CD4-positive, alpha-beta T cell treated with Interleukin-4 for 4 hours (primary cell): ENCODE measurements at regions not wholly inside any gene's neighbourhood (a gene's known extent, or its start where the extent isn't known, plus 50 kb on each side); places are given as distances from the start of the nearest gene placed in this dataset.
"Not testable (repeated sequence)": the region's sequence is repeated elsewhere in the genome, so short reads cannot be mapped to it uniquely, and the experiment has no call there.

Experiments used
- DNase-seq: peaks from one replicate; pipeline ENCODE4 v3.0.0-alpha.2; 2020

DNA sequence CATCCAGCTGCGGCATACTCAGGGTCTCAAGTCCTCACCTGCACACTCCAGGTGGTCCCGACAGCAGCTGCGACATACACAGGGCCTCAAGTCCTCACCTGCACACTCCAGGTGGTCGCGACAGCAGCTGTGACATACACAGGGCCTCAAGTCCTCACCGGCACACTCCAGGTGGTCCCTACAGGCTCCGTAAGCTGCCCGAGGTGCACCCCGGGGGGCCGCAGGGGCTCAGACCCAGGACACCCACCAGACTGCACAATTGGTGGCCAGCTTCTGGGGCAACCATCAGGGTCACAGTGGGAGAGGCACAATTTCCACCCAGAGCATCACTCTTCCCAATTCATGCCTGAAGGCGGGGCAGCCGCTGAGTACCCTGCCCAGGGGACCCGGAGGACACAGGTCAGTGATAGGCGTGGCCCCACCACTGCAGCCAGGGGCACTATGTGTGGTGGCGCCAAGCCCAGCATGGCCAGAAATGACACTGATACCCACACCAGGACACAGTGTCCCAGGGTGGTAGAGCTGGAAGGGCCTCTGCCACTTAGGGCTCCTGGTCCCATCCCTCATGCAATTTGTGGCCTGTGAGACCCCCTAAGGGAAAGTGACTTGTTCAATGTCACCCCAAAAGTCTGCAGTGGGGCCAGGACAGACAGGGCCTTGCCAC lies 57.5 kb upstream of the ZNF469 start:
- DNase-seq = no peak

- no peak for DNase-seq
Measured at GRCh38 chr16:88325976-88326375, 56.8 kb upstream of the ZNF469 start.

GRCh38 chr16:88326611-88327485 lies 55.9 kb upstream of the ZNF469 start:
- DNase-seq = no peak

DNA sequence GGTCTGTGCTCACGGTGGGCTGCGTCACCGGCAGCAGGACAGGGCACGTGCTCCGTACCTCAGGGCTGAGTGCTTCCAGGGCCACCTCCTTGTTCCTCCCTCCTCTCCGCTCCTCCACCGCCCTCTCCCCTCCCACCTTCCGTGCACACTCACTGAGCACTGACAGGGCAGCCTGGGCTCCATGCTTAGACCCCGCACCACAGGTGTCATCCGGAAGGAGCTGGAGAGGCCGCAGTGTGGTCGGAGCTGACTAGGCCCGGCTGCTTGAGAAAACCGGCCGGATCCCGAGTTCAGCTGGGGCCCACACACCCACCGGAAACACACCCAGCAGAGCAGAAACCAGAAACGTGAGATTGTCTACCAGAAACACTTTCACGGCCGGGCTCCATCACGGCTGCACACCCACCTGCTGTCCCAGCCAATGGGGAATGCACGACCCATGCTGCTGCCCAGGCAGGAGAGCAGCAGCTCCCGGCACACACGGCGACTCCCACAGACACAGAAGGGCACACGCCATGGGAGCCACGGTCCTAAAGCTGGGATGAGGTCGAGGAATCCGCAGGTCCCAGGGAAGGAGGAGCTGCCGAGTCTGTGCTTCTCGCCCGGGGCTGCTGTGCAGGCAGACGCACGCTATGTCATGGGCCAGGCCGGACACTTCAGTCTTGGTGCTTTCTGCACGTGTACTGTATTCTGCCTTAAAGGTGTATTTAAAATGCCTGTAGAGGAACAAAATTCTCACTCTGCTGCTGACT lies 55.0 kb upstream of the ZNF469 start:
- no peak for DNase-seq

GRCh38 chr16:88328313-88328980 lies 54.3 kb upstream of the ZNF469 start:
- DNase-seq = no peak

GRCh38 chr16:88329726-88330700 lies 52.7 kb upstream of the ZNF469 start:
- DNase-seq = no peak

GRCh38 chr16:88330971-88331890 lies 51.5 kb upstream of the ZNF469 start:
- no peak for DNase-seq

DNA sequence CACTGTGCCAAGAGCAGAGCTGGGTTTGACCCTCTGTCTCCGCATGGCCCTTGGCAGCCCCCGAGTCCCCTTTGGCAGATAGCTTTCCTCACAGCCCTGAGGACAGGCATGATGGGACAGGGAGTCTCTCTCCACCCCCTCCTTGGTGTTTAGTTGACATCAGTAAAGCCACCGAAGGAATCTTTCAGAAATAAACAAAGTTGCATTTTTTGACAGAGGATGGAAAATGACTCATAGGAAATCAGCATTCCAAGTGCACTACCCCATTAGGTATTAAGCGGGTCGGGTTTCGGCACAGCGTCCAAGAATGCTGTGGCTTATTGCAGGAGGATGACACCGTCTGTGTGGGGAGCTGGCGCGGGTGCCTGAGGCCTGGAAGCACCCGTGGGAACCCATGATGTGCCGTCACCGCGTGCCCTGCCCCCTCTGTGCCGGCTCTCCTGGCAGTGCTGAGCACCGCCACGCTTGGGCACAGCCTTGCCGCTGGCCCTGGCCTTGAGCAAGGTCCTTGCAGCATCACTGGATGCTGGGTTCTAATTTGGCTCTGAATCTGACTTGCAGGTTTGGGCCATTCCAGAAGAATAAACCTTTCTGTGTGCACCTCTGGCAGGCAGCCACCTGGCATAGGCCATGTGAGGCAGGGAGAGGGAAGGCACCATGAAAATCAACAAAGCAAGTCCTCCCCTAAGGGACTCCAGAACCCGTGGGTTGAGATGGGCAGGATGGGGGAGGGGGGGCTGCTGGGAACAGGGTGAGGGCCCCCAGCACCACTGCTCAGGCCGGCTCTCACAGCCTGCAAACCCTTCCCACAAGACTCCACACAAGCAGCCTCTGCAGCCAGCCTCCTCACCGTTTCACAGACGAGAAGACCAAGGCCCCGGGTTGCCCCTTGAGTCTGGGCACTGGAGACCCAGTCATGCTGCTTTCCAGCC lies 50.5 kb upstream of the ZNF469 start:
- no peak for DNase-seq

DNA sequence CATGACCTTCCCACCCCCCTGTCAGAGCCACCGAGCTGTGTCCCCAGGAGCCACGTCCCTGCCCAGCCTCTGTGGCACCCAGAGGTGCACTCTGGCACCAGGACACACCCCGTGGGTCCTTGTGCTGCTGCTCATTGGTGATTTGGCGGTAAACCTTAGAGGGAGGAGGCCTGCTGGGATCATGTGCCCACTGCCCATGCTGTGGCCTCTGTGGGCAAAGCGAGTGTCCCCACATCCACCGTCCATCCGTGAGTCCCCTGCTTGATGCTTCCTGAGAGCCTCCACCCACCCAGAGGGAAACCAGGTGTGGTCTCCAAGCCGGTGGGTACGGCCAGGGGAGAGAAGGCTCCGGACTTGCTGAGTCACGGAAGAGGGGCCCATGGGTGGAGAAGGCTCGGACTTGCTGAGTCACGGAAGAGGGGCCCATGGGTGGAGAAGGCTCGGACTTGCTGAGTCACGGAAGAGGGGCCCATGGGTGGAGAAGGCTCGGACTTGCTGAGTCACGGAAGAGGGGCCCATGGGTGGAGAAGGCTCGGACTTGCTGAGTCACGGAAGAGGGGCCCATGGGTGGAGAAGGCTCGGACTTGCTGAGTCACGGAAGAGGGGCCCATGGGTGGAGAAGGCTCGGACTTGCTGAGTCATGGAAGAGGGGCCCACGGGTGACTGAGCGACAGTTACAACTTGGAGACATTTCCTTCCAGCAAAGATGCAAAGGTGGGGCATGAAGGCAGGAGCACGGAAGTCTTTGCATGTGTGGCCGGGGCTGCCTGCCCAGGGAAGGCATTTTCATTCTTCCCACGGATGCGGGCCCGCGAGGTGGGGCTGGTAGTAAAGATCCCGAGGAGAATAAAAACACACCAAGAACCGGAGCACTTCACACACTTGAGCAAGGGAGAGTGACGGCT lies 49.6 kb upstream of the ZNF469 start:
- not testable (repeated sequence) for DNase-seq
